OCI-LY7 (cell line): ENCODE measurements at regions not wholly inside any gene's neighbourhood (a gene's known extent, or its start where the extent isn't known, plus 50 kb on each side); places are given as distances from the start of the nearest gene placed in this dataset.

ENCODE experiments used
- BruUV-seq: library from RNA; stranded (reverse); fragments of 400-500 nt; replicated peaks from 2 replicates; lab custom pipeline; 2021; lab: Mats Ljungman, UMichigan
- CTCF ChIA-PET: fragments of 300-600 bp; sonication (Branson Sonifier 250); formaldehyde crosslinking; loops from one replicate; lab custom pipeline; 2022; ENCODE audit warnings: antibody characterized with exemption; ENCODE audit not compliant: unreplicated experiment; lab: Charles Lee
- POLR2A ChIA-PET: fragments of 300-600 bp; sonication (Branson Sonifier 250); formaldehyde crosslinking; loops from one replicate; lab custom pipeline; 2022; ENCODE audit warnings: antibody characterized with exemption; lab: Charles Lee
- DNase-seq: peaks from one replicate; pipeline ENCODE4 v3.0.0-alpha.2; 2015; ENCODE audit warnings: low spot score
- H2AFZ ChIP-seq: fragments of 200-600 bp; sonication (generic), shearing (Covaris generic); 2 replicates; pipeline ENCODE4 v1.6.1; 2014; ENCODE audit warnings: mild to moderate bottlenecking, antibody characterized with exemption, low read length, moderate library complexity
- H3K27ac ChIP-seq: fragments of 200-600 bp; sonication (generic); 2 replicates; pipeline ENCODE4 v1.5.1; 2014; ENCODE audit warnings: mixed run types, low read depth, mild to moderate bottlenecking, moderate library complexity, low read length, inconsistent platforms; ENCODE audit not compliant: poor library complexity, severe bottlenecking
- H3K36me3 ChIP-seq: fragments of 200-600 bp; sonication (generic); 2 replicates; pipeline ENCODE4 v1.6.1; 2014; ENCODE audit warnings: mild to moderate bottlenecking, antibody characterized with exemption, low read length, moderate library complexity, mixed read lengths; ENCODE audit not compliant: insufficient read depth
- H3K4me1 ChIP-seq: fragments of 200-600 bp; sonication (generic); 2 replicates; pipeline ENCODE4 v1.5.1; 2014; ENCODE audit warnings: mild to moderate bottlenecking, low read length; ENCODE audit not compliant: insufficient read depth, poor library complexity, severe bottlenecking
- H3K4me2 ChIP-seq: fragments of 200-600 bp; sonication (generic); 2 replicates; pipeline ENCODE4 v1.6.1; 2014; ENCODE audit warnings: mild to moderate bottlenecking, low read length
- H3K4me3 ChIP-seq: fragments of 200-600 bp; sonication (generic); 2 replicates; pipeline ENCODE4 v1.5.1; 2014; ENCODE audit warnings: mild to moderate bottlenecking, low read depth, low read length; ENCODE audit not compliant: poor library complexity, severe bottlenecking
- H3K79me2 ChIP-seq: fragments of 200-600 bp; sonication (generic); 2 replicates; pipeline ENCODE4 v1.6.1; 2016; ENCODE audit warnings: low read depth, mild to moderate bottlenecking, low read length, moderate library complexity, mixed read lengths; ENCODE audit not compliant: insufficient read depth
- H3K9me2 ChIP-seq: fragments of 200-600 bp; sonication (generic); 2 replicates; pipeline ENCODE4 v1.6.1; 2016; ENCODE audit warnings: mild to moderate bottlenecking, low read length, mixed read lengths; ENCODE audit not compliant: insufficient read depth
- H3K9me3 ChIP-seq: fragments of 200-600 bp; sonication (generic); 2 replicates; pipeline ENCODE4 v1.6.1; 2014; ENCODE audit warnings: mild to moderate bottlenecking, mixed run types, low read length, mixed read lengths
- H4K20me1 ChIP-seq: fragments of 200-600 bp; sonication (generic); 2 replicates; pipeline ENCODE4 v1.6.1; 2014; ENCODE audit warnings: mild to moderate bottlenecking, antibody characterized with exemption, low read length, moderate library complexity, mixed read lengths; ENCODE audit not compliant: insufficient read depth
- CTCF ChIP-seq: fragments of 200-600 bp; sonication (generic); conservative IDR thresholded peaks from 2 replicates; pipeline ENCODE4 v1.5.1; 2014; ENCODE audit warnings: mild to moderate bottlenecking, antibody characterized with exemption, low read length, moderate library complexity, mixed read lengths
- EZH2phosphoT487 ChIP-seq: fragments of 200-600 bp; sonication (generic); IDR thresholded peaks from 2 replicates; pipeline ENCODE4 v1.6.1; 2018; ENCODE audit warnings: low read depth, borderline replicate concordance, mild to moderate bottlenecking, mixed run types, antibody characterized with exemption, low read length, moderate library complexity, mixed read lengths
- intact Hi-C: fragments of 100-400 bp; cut with micrococcal nuclease; formaldehyde crosslinking; loops from one replicate; pipeline ENCODE4 v1.10.0; 2022; ENCODE audit not compliant: unreplicated experiment

DNA sequence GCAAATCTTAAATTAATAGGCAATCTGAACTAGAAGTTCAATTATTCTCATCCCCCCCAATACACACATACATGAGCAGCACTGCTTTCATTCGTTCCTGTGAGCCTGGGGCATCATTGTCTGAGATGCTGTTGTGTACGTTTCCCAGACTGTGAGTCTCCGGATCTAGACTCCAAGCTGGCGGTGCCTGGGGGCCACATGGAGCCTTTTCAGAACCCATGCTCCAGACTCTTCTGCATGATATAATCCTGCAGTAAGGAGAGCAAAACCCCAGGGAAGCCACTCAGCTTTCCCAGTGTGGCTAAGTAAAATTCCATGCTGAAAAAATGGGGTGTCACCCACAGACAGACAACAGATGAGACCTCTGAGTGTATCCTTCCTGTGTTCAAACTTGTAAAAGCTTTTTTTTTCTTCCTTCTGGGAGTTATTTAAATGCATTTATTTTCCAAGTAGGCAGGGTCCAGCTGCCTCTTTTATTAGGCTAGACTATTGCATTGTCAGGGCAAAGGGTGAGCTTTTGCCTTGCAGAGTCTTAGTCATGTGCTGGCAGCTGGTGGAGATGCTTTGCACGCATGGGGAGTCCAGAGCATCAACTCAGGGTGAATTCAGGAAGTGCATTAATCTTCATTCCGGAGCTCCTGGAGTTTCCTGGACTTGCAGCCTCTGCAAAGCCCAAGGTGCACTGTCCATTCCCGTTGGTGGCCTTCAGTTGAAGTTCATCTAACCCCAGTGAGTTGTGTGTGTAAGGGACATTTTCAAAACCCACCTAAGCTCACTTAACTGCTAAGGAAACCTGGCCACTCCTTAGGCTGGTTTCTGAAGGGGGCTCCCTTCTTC lies 185.7 kb upstream of the ADO start:
- peak overlapping the region; percentile 79 for H2AFZ ChIP-seq
- H3K4me3 ChIP-seq, result no peak overlapping the region
- H3K36me3 ChIP-seq, result no peaks in the 10 kb centered on the region
- peaks cover 46% of the 10 kb centered on the region for H3K4me1 ChIP-seq
- no peaks in the 10 kb centered on the region for H3K79me2 ChIP-seq
- H4K20me1 ChIP-seq, result no peaks in the 10 kb centered on the region
- intact Hi-C loops, result no loop called here
- no peaks in the 10 kb centered on the region for H3K9me2 ChIP-seq
- ChIA-PET POLR2A (interaction anchor here (0.7 to 2.4 kb wide), 8 partner anchors 12 to 197 kb away, joined by 3 to 12 read pairs (median 3); partner anchors contain the start of gene EGR2), CTCF (interaction anchor here (0.9 kb wide), 1 partner anchor 19 kb away, joined by 4 read pairs; no protein-coding TSS in a partner anchor)
- TF ChIP-seq CTCF (no peak), EZH2phosphoT487 (no peak)
- H3K4me2 ChIP-seq, result peak overlapping the region; percentile 25
- DNase-seq, result peak; percentile 76
- H3K9me3 ChIP-seq, result no peaks in the 10 kb centered on the region
- H3K27ac ChIP-seq, result no peak overlapping the region
- no TSS peak for BruUV-seq

DNA sequence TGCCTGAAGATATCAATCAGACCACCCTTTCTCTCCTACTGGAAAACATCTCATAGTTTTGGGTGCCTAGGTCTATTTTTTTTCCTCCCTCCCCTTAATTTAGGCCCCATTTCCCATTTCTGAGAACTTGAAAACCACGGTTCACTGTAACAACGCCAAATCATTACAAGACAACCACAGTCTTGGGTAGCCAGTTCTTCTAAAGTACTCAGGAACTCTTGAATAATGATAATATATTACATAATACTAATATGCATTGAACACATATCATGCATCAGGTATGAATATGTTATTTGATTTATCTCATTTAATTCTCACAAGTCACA lies 185.1 kb upstream of the ADO start:
- Histone ChIP-seq H3K4me1 (peaks cover 46% of the 10 kb centered on the region), H3K9me3 (no peaks in the 10 kb centered on the region), H3K36me3 (no peaks in the 10 kb centered on the region), H3K9me2 (no peaks in the 10 kb centered on the region), H3K27ac (no peak overlapping the region), H3K79me2 (no peaks in the 10 kb centered on the region), H2AFZ (peak overlapping the region; percentile 79), H3K4me2 (peak overlapping the region; percentile 25), H4K20me1 (no peaks in the 10 kb centered on the region), H3K4me3 (no peak overlapping the region)
- DNase-seq, result no peak
- TF ChIP-seq EZH2phosphoT487 (no peak), CTCF (no peak)
- POLR2A ChIA-PET, result interaction anchor here (0.8 to 2.4 kb wide), 7 partner anchors 19 to 197 kb away, joined by 3 to 12 read pairs (median 3); partner anchors contain the start of gene EGR2
- CTCF ChIA-PET, result interaction anchor here (0.9 kb wide), 1 partner anchor 18 kb away, joined by 4 read pairs; no protein-coding TSS in a partner anchor
- no TSS peak for BruUV-seq
- intact Hi-C loops, result no loop called here

- TF ChIP-seq EZH2phosphoT487, result no peak
- TF ChIP-seq CTCF, result no peak
- no TSS peak for BruUV-seq
- Histone ChIP-seq H3K4me2 (no peak overlapping the region), H3K79me2 (no peaks in the 10 kb centered on the region), H3K9me3 (no peaks in the 10 kb centered on the region), H4K20me1 (no peaks in the 10 kb centered on the region), H3K4me1 (peaks cover 47% of the 10 kb centered on the region), H2AFZ (peak overlapping the region; percentile 24; the same call in 1 of the 2 replicates), H3K9me2 (no peaks in the 10 kb centered on the region), H3K27ac (no peak overlapping the region), H3K36me3 (no peaks in the 10 kb centered on the region), H3K4me3 (no peak overlapping the region)
- ChIA-PET CTCF (no interaction called here), POLR2A (interaction anchor here (0.6 to 0.8 kb wide), 3 partner anchors 76 to 1100 kb away, joined by 3 read pairs; no protein-coding TSS in a partner anchor)
- intact Hi-C loops, result no loop called here
- DNase-seq, result peak; percentile 38
These were observed 184.0 kb upstream of the ADO start for GRCh38 chr10:62620491-62620890.
